IMR-90 (cell line): ENCODE measurements at regions not wholly inside any gene's neighbourhood (a gene's known extent, or its start where the extent isn't known, plus 50 kb on each side); places are given as distances from the start of the nearest gene placed in this dataset.

Experiments used
- CTCF ChIP-seq: conservative IDR thresholded peaks from 2 replicates; pipeline ENCODE4 v1.5.1; 2012; ENCODE audit warnings: mild to moderate bottlenecking, low read depth, low read length, improper control_type of control experiment
- USF2 ChIP-seq: fragments of 150-350 bp; IDR thresholded peaks from 2 replicates; pipeline ENCODE4 v1.6.1; 2017; ENCODE audit warnings: mild to moderate bottlenecking, antibody characterized with exemption, low read length, low read depth

GRCh38 chr14:53709381-53709780, 247.2 kb downstream of the BMP4 start:
- TF ChIP-seq USF2 (no peak), CTCF (no peak)
